T-helper 22 cell (primary cell): ENCODE measurements at regions not wholly inside any gene's neighbourhood (a gene's known extent, or its start where the extent isn't known, plus 50 kb on each side); places are given as distances from the start of the nearest gene placed in this dataset.
"Not testable (repeated sequence)": the region's sequence is repeated elsewhere in the genome, so short reads cannot be mapped to it uniquely, and the experiment has no call there.

Experiments
- DNase-seq: peaks from one replicate; pipeline ENCODE4 v3.0.0-alpha.2; 2020; ENCODE audit warnings: low read depth

DNA sequence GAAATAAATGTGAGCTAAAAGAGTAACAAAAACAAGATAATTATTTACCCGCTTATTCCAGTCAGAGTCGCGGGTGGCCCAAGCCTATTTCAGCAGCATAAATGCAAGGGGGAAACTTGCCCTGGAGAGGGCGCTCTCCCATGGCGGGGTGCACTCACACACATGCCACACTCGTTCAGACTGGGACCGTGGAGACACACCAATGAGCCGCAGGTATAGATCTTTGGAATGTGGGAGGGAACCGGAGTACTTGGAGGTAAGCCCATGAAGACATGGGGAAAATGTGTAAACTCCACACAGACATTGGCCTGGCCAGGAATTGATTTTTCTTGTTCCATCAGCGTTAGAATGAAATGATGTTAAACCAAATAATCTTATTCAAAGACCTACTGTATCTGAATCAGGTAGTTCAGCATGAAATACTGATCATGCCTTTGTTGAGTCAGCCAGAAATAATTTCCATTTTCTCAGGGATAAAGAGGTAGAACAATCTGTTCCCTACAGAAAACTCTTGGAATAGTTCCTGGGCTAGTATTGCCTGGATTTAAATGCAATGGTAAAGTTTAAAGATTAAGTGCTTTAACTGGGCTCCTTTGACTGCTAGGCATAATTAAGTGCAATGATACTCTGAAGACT lies 191.5 kb downstream of the MCHR2 start:
- no peak for DNase-seq

DNA sequence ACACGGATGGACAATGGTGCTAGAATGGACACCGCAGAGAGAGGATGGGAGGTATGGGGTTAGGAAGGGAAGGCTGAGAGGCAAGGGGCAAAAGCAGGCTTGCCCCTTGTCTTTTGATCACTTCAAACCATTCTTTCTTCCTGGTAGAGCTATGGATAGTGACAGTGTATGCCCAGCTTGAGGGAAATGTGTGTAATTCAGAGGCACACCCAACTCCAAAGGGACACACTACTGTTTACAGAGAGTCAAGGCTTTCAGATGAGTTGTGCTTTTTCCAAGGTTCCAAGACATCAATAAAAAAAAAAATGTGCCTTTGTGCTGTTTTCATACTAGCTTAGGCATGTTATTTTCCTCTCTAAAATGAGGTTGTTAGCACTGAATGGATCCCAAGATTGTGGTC lies 185.0 kb downstream of the MCHR2 start:
- DNase-seq: no peak

DNA sequence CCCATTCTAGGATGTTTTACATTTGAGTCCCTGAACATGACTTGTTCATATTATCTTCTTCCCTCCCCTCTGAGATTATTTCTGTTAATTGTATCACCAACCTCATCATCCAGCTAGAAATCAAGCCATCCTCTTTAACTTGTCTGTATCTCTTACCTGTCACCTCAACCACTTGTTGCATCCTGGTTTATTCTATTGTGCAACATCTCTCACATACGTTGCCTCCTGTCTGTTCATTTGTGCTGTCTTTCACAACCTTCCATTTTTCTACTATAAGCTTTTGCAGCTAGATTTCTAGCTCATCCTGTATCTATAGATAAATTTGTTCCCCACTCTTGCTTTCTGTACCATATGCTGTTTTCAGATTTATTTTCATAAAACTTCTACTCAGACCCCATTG lies 183.7 kb downstream of the MCHR2 start:
- DNase-seq: no peak

DNA sequence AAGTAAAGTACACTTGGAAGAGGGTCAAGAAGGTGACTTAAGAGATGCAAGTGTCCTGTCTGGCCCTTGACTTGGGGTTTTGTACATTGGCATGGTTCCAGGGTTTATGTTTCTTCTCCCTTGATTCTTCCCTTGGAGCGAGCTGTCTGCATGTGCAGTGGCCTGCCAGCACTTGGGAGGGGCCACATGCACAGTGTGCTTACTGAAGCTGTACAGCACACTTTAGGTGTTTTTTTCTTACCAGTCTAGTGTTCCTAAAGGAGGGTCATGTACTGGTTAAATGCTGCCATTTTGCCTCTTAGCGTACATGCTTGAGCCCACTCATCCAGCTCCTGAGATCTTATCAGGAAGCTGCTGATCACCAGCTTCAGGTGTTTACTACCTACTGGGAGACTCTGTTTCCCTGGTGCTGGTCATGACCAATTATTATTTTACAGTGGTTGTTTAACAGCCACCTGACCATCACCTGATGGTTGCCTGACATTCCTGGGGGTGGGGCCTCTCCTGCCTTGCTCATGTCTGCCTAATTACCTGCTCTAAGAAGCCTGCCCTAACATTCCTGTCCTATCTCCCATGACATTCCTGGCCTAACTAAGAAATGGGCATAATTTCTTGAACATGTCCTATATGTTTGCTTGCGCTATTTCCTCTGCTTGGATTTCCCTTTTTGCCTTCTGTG lies 182.9 kb downstream of the MCHR2 start:
- no peak for DNase-seq

DNA sequence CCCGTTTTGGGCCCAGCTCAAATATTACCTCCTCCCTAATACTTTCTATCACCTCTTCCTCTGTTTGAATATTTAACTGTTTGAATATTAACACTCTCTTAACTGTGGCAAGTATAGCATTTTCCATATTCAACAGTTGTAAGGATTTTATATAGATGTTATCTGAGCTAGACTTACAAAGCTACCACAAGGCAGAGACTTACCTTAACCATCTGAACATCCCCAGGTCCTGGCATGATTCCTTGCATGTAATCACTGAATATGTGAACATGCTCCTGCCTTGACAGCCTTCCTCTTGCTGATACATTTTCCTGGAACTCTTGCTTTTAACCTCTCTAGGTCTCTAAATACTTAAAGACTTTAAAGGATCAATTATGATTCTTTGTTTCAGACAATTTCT lies 182.4 kb downstream of the MCHR2 start:
- DNase-seq: no peak

DNA sequence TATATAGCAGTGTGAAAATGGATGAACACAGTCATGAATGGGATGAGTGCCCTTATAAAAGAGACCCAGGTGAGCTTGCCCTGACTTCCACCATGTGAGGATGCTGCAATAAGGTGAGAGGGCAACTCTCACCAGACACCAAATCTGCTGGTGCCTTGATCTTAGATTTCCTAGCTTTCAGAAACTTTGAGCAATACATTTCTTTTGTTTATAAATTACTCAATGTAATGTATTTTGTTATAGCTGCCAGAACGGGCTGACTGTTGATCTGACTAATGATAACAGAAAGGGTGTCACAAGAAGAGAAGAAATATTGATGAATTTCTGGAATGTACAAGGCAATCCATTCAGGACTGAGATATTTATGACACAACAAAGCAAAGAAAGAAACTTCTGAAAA lies 180.5 kb downstream of the MCHR2 start:
- no peak for DNase-seq

DNA sequence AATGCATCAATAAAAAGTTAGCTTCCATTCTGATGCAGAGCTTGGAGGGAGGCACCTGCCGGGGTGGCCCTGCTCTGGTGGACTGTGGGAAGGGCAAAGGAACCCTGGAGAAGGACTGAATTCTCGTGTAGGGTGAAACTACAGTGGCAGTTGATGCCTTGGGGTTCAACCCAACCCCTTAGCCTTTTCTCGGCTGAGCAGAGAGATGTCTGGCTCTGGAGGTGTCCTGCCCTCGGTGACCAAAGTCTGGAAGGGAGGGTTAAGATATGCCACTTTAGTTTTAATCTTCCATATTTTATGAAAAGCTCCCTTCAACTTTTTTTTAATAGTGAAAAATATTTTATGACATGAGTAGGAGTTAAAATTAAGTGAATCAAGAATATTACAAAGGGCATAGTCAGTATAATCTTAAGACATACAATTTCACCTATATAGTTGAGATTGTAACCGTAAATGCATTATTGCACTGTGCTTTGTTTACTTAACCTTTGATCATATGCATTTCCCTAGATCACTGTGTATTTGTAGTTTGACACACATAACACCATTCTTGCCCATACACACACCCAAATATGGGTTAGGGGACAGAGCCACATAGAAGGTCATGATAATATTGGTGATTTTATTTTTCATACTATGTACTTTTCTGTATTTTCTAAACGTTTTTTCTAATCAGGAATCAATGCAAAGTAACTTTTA lies 179.6 kb downstream of the MCHR2 start:
- DNase-seq: no peak

DNA sequence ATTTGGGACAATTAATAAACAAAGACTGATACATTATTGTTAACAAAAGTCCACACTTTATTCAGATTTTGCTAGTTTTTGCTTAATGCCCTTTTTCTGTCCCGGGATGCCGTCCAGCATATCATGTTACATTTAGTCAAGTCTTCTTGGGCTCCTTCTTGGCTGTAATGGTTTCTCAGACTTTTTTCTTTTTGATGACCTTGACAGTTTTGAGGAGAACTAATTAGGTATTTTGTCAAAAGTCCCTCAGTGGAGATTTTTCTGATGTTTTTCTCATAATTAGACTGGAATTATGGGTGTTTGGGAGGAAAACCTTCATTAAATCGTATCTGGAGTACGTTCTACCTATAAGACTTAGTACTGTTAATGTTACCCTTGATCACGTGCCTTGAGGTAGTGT lies 177.2 kb downstream of the MCHR2 start:
- no peak for DNase-seq

DNA sequence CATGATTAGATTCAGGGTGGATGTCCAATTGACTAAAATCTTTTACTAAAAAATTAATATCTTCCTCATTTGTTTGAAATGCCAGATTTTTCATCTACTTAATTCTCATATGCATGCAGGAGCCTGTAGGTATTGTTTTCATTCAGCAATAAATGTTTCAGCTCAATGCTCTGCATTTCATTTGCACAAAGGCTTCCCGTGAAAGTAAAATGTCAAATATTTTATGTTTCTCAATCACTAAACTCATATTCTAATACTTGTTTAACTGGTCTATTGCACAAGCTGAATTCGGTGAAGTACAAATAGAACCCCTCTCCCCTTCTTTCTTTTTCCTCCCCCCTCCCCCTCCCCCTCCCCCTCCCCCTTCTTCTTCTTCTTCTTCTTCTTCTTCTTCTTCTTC lies 175.9 kb downstream of the MCHR2 start:
- DNase-seq: no peak

DNA sequence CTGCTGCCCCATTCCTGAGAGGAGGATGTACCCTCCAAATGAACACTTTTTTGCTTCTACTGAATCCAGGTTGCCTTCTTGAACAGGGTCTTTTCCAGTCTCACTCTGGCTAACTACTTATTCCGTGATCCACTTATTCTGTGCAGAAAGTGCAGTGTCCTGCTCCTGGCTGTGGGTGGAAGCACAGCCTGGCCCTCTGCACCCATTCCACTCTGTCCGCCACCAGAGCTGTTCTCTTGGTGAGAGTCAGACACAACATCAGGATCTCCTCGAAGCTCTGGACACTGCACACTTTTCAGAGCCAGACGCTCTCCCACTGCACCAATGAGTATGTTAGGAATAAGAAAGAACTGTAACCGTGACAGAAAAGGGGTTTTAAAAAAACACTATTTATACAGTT lies 174.2 kb downstream of the MCHR2 start:
- no peak for DNase-seq

DNA sequence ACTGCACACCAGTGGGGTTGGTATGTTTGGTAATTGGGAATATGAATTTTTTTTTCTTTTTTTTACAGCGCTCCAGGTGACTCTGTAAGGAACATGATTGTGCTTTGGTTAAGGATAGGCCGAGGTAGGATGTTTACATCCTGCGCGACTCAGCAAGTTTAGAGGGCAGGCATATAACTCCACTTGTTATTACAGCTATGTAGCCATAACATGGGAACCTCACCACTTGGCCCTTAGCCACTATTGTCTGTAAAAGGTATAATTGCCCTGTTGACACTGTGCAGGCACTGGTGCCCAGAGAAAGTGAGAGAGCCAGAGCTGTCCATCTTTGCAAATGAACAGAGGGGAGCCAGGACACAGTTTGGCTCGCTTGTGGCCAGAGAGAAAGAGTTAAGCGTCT lies 172.9 kb downstream of the MCHR2 start:
- no peak for DNase-seq

DNA sequence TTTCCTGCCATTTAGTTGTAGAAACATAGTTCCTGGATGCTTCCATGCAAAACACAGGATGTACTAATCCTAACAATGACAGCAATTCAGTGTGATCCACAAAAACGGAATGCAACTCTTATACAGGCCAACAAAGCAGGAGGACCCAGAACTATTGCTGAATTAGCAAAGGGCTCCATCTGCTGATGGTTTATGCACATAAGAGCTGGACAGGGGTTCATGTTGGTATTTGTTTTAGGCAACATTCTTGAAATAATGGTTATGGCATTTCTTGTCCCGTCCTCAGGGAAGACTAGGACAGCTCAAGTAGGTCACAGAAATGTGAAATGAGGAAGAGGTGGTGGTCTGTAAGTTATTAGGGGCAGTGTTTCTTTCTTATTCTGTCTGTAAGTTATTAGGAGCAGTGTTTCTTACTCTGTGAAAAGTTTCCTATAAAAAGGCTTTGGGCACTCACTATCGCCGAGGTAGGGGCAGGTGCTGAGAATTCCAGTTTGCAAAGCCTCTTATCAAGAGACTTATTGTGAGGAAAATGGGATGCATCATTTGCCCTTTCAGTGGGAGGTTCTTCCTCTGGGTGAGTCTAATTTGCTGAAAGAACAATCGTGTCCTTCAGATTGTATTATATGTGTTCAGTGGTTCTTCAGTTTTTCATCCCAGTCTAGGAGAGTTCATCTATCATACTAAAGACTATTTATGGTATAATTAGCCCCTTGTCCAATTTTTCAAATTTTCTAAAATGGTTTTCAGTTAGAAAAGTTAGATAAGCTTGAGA lies 171.1 kb downstream of the MCHR2 start:
- DNase-seq: no peak

DNA sequence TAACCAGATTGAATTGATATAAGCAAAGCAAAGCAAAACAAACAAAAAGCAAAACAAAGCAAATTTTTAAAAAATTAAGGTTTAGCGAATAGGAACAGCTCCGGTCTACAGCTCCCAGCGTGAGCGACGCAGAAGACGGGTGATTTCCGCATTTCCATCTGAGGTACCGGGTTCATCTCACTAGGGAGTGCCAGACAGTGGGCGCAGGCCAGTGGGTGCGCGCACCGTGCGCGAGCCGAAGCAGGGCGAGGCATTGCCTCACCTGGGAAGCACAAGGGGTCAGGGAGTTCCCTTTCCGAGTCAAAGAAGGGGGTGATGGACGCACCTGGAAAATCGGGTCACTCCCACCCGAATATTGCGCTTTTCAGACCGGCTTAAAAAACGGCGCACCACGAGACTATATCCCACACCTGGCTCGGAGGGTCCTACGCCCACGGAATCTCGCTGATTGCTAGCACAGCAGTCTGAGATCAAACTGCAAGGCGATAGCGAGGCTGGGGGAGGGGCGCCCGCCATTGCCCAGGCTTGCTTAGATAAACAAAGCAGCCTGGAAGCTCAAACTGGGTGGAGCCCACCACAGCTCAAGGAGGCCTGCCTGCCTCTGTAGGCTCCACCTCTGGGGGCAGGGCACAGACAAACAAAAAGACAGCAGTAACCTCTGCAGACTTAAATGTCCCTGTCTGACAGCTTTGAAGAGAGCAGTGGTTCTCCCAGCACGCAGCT lies 170.3 kb downstream of the MCHR2 start:
- not testable (repeated sequence) for DNase-seq

DNA sequence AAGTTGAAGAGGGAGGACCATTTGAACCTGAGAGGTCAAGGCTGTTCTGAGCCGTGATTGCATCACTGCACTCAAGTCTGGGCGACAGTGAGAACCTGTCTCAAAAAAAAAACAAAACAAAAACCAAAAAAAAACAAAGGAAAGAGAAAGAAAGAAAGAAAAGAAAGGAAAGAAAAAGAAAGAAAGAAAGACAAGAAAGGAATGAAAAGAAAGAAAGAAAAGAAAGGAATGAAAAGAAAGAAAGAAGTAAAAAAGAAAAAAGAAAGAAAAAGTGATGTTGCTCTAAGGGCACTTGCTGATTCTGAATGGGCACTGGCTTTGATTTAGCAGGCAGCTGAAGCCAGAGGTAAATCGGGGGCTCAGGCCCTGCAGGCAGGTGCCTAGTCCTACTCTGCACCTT lies 161.0 kb downstream of the MCHR2 start:
- no peak for DNase-seq

DNA sequence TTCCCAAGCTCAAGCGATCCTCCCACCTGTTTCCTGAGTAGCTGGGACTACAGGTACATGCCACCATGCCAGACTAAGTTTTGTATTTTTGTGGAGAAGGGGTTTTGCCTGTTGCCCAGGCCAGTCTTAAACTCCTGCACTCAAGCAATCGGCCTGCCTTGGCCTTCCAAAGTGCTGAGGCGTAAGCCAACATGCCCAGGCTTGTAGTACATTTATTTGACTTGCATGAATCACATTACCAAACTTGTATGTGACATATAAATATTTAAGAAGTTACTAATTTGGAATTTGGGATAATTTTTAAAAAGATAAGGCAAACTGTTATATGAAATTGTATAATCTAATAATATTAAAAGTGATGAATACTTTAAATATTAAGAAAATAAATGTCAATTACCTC lies 157.6 kb downstream of the MCHR2 start:
- DNase-seq: no peak

DNA sequence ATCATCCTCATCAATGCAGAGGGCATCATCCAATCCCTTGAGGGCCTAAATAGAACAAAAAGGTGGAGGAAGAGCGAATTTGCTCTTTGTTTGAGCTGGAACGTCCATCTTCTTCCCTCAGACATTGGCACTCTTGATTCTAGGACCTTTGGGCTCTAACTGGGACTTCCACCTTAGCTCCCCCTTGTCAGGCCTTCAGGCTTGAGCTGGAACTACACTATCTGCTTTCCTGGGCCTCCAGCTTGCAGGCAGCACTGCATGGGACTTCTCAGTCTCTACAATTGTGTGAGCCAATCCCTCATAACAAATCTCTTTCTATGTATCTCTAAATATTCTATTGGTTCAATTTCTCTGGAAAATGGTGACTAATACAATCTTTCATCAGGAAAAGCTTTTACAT lies 155.4 kb downstream of the MCHR2 start:
- DNase-seq: no peak

DNA sequence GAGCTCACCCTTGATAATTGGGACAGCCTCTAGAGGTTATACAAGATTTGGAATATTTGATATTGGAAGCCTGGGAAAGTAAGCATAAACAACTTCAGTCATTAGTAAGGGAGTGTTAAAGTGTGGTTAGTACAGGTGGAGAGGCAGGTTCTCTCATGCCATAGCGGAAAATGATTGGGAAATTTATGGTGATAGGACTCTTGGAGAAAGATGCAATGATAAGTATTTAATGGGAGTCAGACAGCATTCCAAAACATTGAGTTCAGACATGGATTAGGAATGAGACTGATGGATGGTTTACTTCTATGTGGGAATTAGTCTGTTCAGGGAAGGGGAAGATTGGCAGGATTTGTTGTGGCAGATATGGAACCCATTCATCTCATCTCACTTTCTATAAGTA lies 152.7 kb downstream of the MCHR2 start:
- no peak for DNase-seq

DNA sequence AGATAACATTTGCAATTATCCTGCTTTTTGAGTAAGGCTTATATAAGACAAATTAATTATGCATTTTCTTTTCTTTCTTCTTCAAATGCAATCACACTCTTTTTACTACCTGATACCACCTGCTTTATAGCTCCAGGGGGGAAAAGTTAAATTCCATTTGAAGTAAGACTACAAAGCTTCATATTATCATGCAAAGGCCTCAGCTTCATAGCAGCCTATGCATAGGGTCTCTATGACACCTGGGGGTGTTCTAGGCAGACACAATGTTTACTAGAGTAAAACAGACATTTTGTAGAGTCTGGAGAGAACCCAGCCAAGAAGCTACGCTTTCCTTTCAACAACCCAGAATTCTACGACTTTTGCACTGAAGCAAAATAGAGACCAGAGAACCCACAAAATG lies 148.0 kb downstream of the MCHR2 start:
- no peak for DNase-seq

DNA sequence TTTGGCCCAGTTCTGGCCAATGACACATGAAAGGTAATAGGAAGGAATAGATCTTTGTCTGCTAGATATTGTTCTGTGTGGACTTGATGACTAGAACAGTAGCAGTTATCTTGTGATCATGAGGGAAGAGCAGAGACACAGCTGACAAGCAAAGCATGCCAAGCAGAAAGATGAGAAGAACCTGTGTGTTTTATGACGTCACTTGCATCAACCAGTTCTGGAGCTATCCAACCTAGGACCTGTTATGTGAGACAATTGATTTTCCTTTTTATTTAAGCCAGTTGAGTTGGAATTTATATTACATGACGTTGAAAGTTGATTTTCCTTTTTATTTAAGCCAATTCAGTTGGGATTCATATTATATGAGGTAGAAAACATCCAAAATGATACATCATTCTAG lies 143.2 kb downstream of the MCHR2 start:
- no peak for DNase-seq

DNA sequence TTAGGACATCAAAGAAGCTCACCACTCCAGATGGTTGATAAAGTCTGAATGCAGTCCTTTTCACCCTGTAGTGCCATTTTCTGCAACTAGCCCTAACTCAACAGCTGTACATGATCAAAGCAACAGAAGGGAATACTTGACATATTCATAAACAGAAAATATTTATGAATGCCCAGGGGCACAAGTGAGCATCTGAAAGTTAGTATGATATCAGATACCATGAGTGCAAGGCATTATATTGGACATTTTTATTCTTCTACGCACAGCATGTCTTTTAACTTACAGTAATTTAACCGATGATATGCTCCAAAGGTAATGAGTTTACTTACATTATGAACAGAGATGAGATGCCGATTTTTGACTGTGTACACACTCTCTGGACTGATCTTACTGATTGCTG lies 142.0 kb downstream of the MCHR2 start:
- no peak for DNase-seq

DNA sequence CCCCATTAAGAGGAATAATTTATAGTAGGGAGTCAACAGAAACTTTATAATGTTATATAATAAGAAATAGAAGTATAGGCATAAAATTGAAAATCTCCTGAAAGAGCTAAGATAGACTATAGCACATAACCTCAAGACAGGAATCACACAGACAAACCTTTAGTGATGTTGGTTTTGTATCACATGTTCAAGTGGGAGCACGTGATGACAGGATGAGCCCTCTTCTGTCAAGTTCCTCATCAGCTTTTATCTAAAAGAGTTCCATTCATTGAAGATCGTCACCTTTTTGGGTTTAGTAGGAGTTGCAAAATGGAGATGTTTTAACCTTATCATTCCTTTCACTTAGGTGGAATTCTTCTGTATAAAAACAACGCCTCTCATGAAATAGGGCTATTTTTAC lies 127.0 kb downstream of the MCHR2 start:
- no peak for DNase-seq

DNA sequence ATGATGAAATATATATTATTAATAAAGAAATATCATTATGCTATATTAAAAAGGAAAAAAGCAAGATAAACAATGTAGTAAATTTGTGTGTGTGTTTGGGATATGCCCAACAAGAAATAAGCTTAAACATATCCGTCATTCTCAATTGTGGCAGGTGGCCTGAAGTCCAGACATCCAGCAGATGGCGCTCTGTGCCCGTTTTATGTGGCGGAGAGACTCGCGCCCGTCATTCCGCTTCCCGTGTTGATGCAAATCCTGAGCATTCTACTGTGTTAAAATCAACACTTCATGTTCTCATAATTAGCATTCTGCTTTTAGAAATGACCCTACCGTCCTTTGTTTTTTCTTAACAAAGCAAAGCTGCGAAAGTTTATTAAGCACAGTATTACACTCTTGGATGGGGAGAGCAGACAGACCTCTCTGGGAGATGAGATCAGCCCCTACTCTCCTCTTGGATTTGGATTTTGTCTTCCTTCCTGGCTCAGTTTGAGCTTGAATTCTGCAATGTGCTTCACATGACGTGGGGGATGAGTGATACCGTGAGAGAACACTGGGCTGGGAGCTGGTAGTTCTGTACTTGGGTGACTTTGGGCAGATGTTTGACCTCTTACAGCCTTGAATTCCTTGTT lies 125.8 kb downstream of the MCHR2 start:
- DNase-seq: peak; percentile 2
